ENCODE measurements at regions not wholly inside any gene's neighbourhood (a gene's known extent, or its start where the extent isn't known, plus 50 kb on each side); places are given as distances from the start of the nearest gene placed in this dataset.

DNA sequence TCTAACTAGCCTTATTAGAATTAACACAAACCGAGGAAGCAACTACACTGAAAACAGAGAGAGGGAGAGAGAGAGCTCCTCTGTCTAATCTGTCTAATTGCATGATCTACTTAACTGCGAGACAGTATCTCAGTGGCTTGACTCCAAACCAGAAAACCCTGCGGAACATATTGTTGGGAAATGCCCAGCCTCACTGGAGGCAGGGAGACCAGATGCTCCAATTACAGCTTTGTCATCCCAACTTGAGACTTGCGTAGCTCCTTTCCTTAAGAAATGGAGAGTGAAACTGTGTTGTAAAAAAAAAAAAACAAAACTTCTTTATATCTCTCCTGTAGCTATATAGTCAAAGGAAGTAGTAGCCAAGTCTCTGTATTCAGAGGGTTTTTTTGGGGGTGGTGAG, 52.0 kb upstream of the ZNRF2 start:
- Histone ChIP-seq H3K4me1 (no peaks in the 10 kb centered on the region), H3K36me3 (no peaks in the 10 kb centered on the region), H3K9me3 (no peaks in the 10 kb centered on the region), H3K27ac (no peak overlapping the region), H3K4me3 (no peak overlapping the region), H3K27me3 (no peaks in the 10 kb centered on the region)
- DNase-seq = no peak
- no peak for TF ChIP-seq POLR2A (IDR thresholded peaks at IDR 0.05)

Data from Peyer's patch (tissue), 4 donors.